PFSK-1 (cell line): ENCODE measurements at regions not wholly inside any gene's neighbourhood (a gene's known extent, or its start where the extent isn't known, plus 50 kb on each side); places are given as distances from the start of the nearest gene placed in this dataset.

Experiments
- FOXP2 ChIP-seq: optimal IDR thresholded peaks from 2 replicates; pipeline ENCODE3; 2011; ENCODE audit warnings: borderline replicate concordance, control low read depth, inconsistent platforms; ENCODE audit not compliant: insufficient read depth; ENCODE audit errors: extremely low read length, extremely low read depth
- POLR2AphosphoS5 ChIP-seq: IDR thresholded peaks from 2 replicates; pipeline ENCODE4 v1.6.1; 2012; ENCODE audit warnings: low read depth, mild to moderate bottlenecking, control low read depth, low read length, moderate library complexity
- REST ChIP-seq, 2 experiments: IDR thresholded peaks; 2 replicates each; pipeline versions ENCODE4 v1.6.1 to v1.8.0; 2011 to 2012; ENCODE audit warnings: low read depth in 2 of 2, low read length in 2 of 2, control low read depth in 1 of 2, inconsistent platforms in 1 of 2, mild to moderate bottlenecking in 1 of 2, moderate library complexity in 1 of 2; ENCODE audit not compliant: insufficient read depth in 1 of 2
- SIN3A ChIP-seq: IDR thresholded peaks from 2 replicates; pipeline ENCODE4 v1.6.1; 2012; ENCODE audit warnings: mild to moderate bottlenecking, low read length, moderate library complexity, borderline replicate concordance; ENCODE audit not compliant: insufficient read depth
- TAF1 ChIP-seq: IDR thresholded peaks from 2 replicates; pipeline ENCODE4 v1.6.1; 2012; ENCODE audit warnings: low read length, control low read depth, borderline replicate concordance; ENCODE audit not compliant: insufficient read depth

DNA sequence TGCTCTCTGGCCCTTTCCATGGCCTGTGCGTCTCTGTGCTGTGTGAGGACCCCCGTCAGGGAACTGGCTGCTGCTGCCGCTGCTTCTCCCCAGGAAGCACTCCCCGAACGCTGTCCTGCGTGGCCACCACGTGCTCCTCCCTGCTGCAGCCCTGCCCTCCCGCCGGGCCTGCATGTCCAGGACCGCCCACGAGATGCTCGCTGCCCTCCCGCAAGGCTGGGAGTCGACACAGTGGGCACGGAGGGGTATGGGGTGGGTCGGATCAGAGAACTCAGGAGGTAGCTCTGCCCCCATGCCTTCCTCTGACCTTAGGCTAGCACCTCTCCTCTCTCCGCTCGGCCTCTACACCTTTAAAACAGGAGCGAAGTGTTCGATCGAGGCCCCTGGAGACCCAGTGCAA, 171.9 kb upstream of the AJAP1 start:
- TF ChIP-seq REST (IDR thresholded peaks at IDR 0.05; ENCODE audit: insufficient read depth in 1 of 2, low read depth in 2 of 2, low read length in 2 of 2) (no peak), SIN3A (no peak), TAF1 (no peak), POLR2AphosphoS5 (no peak), FOXP2 (no peak)

GRCh38 chr1:4483021-4483625, 171.3 kb upstream of the AJAP1 start:
- TF ChIP-seq SIN3A (no peak), FOXP2 (no peak), TAF1 (no peak), POLR2AphosphoS5 (no peak), REST (IDR thresholded peaks at IDR 0.05; ENCODE audit: insufficient read depth in 1 of 2, low read depth in 2 of 2, low read length in 2 of 2) (no peak)

- TF ChIP-seq FOXP2 (no peak), POLR2AphosphoS5 (no peak), REST (IDR thresholded peaks at IDR 0.05; ENCODE audit: insufficient read depth in 1 of 2, low read depth in 2 of 2, low read length in 2 of 2) (no peak), SIN3A (no peak), TAF1 (no peak)
These were observed 169.0 kb upstream of the AJAP1 start for GRCh38 chr1:4485398-4485797.

DNA sequence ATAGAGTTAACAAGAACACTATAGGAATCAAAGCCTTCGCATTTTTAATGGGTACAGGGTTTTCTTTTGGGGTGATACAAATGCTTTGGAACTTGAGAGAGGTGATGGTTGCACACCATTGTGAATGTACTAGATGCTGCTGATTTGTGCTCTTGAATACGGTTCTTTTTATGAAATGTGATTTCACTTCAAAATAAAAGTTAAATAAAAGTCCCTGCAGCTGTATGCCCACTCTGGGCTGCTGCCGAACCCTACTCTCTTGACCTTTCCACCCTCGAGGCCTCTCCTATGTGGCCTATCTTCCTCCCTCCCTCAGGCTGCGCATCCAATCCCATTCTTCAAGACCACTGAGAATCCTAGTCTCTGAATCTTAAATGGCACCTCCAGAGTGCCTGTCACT, 168.5 kb upstream of the AJAP1 start:
- TF ChIP-seq FOXP2 (no peak), POLR2AphosphoS5 (no peak), SIN3A (no peak), REST (IDR thresholded peaks at IDR 0.05; ENCODE audit: insufficient read depth in 1 of 2, low read depth in 2 of 2, low read length in 2 of 2) (no peak), TAF1 (no peak)
